Fibroblast of upper back skin (primary cell): ENCODE measurements at regions not wholly inside any gene's neighbourhood (a gene's known extent, or its start where the extent isn't known, plus 50 kb on each side); places are given as distances from the start of the nearest gene placed in this dataset.

Experiments
- DNase-seq: peaks from one replicate; pipeline ENCODE4 v3.0.0-alpha.2; 2013

DNA sequence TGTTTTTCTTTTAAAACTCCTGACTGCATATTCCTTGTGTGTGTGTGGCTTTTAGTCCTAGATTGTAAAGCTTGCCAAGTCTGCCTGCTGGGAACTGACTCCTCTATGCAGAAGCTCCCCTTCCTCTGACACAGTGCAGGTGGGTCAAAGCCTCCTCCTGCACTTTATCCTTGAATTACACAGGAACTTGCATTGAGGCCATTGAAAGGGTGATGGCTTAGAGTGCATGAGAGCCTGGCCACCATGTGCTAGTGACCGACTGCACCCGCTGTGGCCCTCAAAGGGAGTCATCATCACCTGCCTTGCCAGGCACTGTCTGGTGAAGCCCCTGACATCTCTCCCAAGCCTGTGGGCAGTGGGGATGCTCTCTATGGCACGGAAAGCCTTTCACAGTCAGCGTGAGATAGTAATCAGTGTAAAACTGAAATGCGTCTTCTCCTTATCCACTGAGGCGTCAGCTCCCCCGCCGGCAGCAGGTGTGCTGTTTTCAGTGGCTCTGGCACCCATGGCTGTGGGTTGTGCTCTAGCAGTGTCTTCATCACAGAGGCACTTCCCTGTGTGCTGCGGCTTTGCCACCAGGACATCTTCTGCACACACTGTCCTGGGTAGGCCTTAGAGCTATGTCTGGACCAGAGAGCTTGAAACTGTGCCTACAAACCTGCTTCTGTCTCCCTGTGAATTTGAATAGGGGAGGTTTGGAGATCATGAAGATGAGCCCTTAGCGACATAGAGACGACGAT, 87.9 kb downstream of the THBS2 start:
- DNase-seq, result peak; percentile 18

DNA sequence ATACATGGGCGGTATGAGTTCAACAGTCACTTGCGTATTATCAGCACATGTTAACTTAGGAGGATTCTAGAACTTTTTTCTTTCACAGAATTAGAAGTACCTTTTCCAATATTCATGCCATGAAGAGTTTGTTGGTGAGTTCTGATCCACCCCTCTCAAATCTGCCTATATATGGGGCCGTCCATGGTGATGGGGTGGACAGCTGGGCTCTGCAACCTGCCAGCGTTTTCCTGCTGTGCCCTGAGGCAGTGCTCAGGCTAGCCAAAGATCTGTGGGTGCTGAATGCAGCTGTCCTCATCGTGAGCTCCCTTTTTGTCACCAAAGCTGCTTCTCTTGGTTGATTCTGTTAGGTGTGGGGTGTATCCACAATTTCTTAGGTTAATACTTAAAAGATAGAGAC, 88.7 kb downstream of the THBS2 start:
- DNase-seq, result no peak

GRCh38 chr6:169164451-169164850, 89.2 kb downstream of the THBS2 start:
- no peak for DNase-seq

GRCh38 chr6:169163411-169163901, 90.2 kb downstream of the THBS2 start:
- no peak for DNase-seq

DNA sequence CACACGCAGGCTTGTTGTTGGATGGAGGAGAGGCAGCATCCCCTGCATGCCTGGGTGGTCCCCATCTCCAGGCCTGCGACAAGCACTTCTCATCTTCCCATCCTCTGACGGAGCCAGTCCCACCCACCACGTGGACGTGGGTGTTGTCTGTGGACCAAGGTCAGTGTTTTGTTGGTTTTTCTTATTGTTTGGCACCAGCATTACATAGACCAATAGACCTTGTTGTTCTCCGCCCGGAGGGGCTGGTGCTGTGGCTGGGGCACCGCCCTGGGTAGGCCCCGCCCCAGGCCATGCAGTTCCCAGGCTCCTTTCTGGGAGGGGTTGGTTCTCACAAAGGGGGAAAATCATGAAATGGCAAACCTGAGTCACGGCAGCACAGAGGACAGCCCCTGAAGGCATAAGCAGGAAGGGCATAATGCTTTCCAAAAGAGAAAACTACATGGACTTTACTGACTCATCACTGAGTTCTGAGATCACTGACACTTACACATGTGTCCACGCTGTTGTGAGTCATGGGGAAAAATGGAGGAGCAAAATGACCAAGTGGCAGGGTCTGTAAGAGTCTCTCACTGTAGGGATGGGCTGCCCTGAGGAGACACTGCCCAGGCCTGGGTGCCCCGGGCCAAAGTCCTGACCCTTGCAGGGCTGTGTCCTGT, 90.8 kb downstream of the THBS2 start:
- peak; percentile 87 for DNase-seq

DNA sequence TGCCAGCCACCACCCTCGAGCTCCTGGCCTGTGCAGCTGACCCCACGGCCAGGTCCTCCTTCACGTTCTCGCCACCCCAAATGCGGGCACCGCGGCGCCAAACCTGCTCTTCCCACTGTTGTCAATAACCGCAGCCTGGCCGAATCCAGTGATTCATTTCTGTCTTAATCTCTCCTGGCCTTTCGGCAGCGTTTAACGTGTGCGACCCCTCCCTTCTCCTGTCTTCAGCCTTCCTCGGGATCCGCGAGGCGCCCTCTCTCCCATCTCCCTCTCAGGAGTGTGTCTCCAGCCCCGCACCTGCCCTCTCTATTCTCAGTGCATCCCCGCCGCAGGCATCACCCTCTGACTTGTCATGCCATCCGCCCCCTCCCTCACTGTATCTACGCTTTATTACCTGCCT, 91.4 kb downstream of the THBS2 start:
- DNase-seq, result no peak

GRCh38 chr6:169161572-169162167, 92.0 kb downstream of the THBS2 start:
- DNase-seq, result no peak

DNA sequence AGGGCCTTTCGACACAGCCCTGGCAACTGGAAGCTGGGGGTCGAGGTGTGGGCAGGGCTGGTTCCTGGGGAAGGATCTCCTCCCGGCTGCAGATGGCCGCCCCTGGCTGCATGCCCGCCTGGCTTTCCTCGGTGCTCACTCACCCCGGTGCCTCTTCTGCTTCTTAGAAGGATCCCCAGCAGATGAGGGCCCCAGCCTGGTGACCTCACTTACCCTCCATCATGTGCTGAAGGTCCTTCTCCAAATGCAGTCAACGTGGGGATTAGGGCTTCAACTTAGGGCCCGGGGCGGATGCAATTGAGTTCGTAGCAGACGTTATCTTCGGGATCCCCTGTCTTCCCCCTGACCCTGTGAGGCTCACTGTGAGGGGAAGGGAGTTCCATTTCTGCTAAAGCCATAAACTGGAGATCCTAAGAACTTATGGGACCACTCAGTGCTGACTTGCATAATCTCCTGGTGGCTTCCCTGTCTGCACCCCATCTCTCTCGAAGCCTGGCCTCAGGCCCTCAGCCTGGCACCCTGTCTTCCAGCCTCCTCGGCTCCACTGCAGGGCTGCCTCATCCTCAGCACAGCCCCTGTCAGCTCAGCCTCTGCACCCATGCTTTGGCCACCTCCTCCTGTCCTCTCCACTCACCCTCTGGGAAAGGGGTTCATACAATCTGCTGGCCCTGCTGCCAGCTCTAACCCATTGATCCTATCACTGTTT, 92.6 kb downstream of the THBS2 start:
- DNase-seq, result no peak

GRCh38 chr6:169160091-169160854, 93.4 kb downstream of the THBS2 start:
- no peak for DNase-seq

GRCh38 chr6:169159331-169159730, 94.3 kb downstream of the THBS2 start:
- DNase-seq, result no peak

DNA sequence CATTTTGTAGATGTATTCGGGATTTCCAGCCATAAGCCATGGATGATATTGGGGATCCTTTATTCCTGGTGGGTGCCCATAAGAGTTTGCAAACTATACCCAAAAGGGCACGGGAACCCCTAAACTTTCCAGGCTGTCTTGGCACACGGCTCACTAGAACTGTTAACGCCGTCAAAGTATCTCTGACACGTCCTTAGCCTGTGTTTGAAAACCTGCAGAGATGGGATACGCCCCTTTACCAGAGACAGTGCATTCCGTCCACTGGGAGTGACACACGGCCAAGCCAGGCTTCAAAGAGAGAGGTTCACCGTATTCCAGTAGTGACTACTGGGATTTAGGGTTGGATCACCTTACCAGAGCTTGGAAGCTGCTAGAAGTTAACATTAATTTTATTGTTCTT, 95.0 kb downstream of the THBS2 start:
- peak; percentile 71 for DNase-seq

DNA sequence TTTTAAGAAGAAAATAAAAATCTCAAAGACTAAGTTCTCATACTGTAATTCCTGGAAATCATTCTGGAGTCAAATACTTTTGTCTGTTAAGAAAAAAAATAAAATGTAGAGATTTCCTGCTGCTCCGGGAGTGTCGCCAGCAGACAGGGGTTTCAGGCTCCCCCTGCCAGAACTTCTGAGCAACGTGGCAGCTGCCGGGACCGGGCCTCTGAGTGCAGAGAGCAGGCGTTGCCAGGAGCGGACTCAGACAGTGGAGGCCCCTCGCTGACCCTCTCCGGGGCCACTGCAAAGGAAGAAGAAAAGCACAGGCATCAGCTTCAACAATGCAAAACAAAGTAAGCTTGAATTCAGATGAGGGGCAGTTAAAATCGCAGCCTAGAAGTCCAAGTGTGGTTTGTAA, 95.5 kb downstream of the THBS2 start:
- DNase-seq, result peak; percentile 94

- no peak for DNase-seq
Measured at GRCh38 chr6:169157197-169158148, 96.2 kb downstream of the THBS2 start.

- no peak for DNase-seq
Measured at GRCh38 chr6:169156793-169157147, 96.9 kb downstream of the THBS2 start.

- peak; percentile 72 for DNase-seq
Measured at GRCh38 chr6:169156108-169156792, 97.4 kb downstream of the THBS2 start.

GRCh38 chr6:169155481-169155880, 98.2 kb downstream of the THBS2 start:
- no peak for DNase-seq

DNA sequence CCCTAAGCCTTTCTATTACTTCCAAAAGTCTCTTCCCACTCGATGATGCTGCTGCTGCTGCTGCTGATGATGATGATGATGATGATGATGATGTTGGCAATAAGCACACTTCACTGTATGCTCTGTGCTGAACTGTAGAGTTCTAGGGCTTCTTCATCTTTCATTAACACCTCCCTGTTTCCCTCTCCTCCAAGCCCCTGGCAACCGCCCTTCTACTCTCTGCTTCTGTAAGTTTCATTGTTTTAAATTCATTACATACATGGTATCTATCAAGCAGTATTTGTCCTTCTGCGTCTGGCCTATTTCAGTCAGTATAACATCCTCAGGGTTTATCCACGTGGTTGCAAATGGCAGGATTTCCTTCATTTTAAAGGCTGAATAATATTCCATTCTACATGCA, 100.2 kb downstream of the THBS2 start:
- no peak for DNase-seq

DNA sequence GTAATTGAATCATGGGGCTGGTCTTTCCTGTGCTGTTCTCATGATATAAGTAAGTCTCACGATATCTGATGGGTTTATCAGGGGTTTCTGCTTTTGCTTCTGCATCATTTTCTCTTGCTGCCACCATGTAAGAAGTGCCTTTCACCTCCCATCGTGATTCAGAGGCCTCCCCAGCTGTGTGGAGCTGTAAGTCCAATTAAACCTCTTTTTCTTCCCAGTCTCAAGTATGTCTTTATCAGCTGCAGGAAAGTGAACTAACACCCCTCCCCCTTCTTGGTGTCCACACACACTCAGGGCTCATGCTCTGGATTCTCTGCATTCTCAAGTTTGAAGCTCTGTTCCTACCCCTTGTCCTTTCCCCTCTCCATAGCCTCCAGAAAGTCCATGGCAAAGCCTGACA, 107.1 kb downstream of the THBS2 start:
- DNase-seq, result no peak

DNA sequence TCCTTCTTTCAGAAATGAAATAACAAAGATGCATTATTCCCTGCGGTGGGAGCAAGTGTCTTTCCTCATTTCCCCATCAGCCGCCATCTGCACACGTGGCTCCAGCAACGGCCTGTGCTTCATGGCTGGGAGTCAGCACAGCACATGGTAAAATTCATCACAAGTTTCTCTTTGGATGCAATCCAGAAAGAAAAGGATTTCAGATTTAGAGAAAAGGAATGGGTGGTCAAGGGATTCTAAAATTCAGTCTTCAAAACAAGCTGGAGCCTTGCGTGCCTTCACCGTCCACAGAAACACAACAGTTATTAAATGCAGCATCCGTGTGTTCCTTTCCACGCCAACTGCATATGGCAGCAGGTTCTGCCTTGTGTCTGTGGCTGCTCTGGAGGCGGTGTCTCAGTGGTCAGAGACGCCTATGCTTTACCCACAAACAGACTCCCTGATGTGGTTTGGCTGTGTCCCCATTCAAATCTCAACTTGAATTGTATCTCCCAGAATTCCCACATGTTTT, 107.6 kb downstream of the THBS2 start:
- peak; percentile 87 for DNase-seq

DNA sequence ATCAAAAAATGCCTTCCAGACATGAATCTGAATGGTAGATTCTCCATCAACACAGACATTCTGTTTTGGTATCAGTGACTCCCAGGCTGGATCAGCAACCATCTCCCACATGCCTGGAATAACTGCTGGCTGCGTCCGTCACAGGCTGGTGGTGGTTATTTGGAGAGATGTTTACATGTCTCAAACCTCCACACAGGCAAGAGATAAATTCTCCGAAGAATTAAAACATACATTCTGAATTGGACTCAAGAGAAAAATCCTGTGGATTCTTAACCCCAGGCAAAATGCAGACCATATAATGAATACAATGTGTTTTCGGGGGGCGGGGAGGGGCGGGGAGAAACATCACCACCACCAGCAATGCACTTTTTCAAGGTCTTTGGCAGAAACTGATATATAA, 108.2 kb downstream of the THBS2 start:
- peak; percentile 81 for DNase-seq

DNA sequence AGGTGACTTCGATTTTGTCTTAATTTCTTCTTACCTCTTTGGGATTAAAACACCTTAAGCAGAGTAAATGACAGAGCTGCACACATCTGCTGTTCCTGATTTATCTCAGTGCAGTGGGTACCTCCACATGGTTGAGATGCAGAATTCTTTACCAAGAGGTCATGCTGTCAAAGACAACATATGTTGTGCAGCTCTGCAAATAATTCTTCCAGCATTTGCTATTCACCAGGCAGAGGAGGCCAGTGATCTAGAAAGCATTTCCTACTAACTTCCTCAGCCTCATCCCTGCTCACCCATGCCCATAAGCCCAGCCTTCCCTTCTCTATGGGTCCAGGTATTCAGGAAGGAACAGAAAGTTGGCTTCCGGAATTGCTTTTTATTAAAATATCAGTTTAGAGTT, 109.3 kb downstream of the THBS2 start:
- no peak for DNase-seq
